GM18517 (cell line): ENCODE measurements at regions not wholly inside any gene's neighbourhood (a gene's known extent, or its start where the extent isn't known, plus 50 kb on each side); places are given as distances from the start of the nearest gene placed in this dataset.
"Not testable (repeated sequence)": the region's sequence is repeated elsewhere in the genome, so short reads cannot be mapped to it uniquely, and the experiment has no call there.

ENCODE experiments used
- ATAC-seq: cut with Tn5 transposase; IDR thresholded peaks from one replicate; pipeline ENCODE4 v1.9.1; 2021; ENCODE audit warnings: mild to moderate bottlenecking, moderate library complexity; ENCODE audit not compliant: unreplicated experiment

DNA sequence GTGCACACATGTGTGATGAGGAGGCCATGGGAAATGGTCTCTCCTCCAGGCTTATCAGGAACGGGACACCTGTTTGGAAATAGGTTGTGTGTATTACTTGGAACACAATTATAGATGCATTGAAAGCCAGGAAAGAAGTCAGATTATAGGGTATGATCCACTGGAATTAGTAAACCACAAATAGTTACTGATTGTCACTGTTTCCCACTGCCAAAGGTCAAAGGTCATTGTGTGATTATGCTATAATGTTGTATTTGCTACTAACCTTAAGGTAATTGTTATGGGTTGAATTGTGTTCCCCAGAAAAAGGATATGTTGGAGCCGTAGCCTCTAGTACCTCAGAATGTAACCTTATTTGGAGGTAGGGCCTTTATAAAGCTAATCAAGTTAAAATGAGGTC, 129.9 kb upstream of the FBXO33 start:
- no peak for ATAC-seq

DNA sequence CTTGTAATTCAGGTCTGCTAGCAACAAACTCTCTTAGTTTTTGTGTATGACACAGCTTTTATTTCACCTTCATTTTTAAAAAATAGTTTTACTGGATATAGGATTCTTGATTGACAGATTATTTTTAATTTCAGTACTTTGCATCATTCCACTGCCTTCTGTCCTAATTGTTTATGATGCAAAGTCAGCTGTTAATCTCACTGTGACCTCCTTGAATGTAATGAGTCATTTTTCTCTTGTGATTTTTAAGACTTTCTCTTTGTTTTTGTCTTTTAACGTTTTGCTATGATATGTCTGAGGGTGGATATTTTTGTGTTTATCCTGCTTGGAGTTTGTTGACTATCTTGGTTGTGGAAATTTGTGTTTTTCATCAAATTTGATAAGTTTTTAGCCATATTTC, 126.3 kb upstream of the FBXO33 start:
- no peak for ATAC-seq

DNA sequence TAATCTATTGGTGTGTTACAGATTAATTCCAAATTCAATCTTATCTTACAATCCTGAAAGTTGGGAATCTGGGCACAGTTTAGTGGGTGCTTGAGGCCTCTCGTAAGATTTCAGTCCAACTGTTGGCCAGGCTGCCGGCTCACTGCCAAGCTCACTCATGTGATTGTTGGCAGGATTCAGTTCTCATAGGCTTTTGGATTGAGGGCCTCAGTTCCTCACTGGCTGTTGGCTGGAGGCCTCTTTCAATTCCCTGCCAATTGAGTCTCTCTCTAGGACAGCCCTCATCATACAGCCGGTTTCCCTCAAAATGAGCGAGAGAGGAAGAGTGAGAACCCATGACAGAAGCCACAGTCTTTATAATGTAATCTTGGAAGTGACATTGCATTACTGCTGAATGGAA, 123.5 kb upstream of the FBXO33 start:
- no peak for ATAC-seq

DNA sequence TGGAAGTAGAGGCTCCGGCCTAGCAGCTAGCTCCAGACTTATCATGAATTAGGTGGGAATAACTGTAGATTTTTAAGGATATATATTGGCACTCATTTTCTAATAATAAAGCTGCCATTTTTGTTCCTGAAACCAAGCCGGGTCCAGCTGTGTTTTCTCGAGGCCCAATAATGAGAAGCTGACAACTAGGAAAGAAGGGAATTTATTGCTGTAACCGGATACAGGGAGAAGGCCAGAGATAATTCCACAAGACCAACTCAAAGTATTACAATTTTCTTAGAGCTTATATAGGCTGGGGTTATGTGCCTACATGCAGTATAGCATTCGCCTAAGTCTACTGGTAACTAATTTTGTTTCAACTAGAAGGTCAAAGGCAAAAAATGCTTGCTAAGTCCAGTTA, 122.3 kb upstream of the FBXO33 start:
- ATAC-seq: no peak

DNA sequence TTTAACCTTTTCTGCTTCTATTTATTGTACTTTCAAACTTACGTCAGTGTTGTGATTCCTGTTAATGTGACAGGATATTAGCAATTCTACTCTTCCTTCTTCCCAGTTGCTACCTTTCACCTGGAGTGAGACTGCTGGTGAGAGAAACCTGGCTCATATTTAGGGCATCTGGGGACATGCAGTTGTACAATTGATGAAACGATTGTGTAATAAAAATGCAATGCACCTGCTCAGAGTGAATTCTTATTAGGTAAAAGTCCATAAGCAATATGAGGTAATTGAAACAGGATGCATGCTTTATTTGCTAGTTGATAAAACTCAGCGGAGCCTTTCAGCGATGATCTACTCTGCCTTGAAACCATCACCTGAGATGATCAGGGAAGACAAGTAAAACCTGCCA, 116.1 kb upstream of the FBXO33 start:
- no peak for ATAC-seq

DNA sequence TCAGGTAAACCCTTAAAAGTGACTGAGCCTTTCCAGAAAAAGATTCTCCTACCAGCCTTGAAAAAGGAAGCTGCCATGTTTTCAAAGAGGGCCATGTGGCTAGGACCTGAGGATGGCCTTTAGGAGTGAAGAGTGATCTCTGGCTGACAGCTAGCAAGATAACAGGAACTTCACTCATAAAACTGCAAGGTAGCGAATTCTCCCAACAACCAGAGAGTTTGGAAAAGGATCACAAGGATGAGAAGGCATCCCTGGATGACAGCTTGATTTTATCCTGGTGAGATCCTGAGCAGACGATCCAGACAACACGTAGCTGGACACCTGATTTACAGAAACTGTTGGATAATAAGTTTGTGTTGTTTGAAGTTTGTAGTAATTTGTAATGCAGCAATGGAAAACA, 115.6 kb upstream of the FBXO33 start:
- no peak for ATAC-seq

DNA sequence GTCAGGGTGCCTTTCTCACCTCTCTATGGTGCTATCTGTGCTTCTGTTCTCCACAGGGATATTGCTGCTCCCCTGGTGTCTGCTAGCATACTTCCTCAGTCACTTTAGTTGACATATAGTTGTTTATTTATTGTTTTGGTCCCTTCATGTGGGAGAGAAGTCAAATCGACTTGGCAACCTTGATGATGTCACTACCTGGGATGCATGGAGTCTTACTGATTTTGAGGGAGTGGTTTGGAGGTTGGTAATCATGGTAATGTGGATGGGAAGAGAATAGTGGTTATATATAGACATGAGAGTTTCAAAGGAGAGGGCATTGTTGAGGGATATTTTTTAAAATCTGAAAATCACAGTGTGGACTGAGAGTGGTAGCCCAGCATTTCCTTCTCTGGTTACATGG, 73.6 kb upstream of the FBXO33 start:
- ATAC-seq: no peak

DNA sequence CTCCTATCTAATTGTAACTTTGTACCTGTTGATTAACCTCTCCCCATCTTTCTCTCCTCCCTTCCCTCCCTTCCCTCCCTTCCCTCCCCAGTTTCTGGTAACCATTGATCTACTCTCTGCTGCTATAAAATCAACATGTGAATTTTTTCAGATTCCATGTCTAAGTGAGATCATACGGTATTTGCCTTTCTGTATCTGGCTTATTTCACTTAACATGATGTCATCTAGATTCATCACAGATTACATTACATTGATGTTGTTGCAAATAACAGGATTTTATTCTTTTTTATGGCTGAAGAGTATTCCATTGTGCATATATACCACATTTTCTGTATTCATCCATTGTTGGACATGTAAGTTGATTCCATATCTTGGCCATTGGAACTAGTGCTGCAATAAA, 68.0 kb upstream of the FBXO33 start:
- ATAC-seq: no peak

DNA sequence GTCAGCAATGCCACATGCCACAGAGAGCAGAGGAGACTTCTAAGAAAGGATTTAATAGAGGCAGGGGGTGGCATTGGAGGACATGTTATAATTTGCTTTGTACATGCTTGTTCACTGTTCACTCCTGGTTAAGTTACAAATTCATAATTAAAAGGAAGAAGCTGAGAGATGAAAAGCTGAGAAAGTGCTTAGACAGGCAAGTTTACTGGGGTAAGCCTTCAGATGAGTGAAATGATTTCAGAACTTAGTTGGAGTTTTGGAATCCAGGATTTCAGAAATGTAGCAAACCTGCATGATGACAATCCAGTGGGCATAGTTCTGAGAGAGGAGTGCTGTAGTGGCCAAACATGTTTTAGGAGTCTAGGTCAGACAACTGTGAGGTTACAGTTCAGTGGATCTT, 67.3 kb upstream of the FBXO33 start:
- ATAC-seq: no peak

DNA sequence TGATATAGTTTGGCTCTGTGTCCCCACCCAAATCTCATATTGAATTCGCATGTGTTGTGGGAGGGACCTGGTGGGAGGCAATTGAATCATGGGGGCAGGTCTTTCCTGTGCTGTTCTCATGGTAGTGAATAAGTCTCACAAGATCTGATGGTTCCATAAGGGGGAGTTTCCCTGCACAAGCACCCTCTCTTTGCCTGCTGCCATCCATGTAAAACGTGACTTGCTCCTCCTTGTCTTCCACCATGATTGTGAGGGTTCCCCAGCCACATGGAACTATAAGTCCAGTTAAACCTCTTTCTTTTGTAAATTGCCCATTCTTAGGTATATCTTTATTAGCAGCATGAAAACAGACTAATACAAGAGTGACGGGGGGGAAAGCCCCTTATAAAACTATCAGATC, 65.4 kb upstream of the FBXO33 start:
- ATAC-seq: not testable (repeated sequence)

DNA sequence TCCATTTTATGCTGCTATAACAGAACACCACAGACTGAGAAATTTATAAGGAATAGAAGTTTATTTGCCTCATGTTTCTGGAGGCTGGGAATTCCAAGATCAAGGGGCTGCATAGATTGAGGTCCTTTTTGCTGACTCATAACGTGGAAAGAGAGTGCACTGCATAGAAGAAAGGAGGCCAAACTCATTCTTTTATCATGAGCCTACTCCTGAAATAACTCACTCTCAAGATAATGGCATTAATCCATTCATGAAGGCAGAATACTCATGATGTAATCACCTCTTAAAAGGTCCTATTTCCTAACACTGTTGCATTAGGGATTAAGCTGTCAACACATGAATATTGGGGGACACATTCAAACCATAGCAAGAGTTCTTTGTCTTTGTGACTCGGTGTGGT, 60.0 kb upstream of the FBXO33 start:
- ATAC-seq: no peak

DNA sequence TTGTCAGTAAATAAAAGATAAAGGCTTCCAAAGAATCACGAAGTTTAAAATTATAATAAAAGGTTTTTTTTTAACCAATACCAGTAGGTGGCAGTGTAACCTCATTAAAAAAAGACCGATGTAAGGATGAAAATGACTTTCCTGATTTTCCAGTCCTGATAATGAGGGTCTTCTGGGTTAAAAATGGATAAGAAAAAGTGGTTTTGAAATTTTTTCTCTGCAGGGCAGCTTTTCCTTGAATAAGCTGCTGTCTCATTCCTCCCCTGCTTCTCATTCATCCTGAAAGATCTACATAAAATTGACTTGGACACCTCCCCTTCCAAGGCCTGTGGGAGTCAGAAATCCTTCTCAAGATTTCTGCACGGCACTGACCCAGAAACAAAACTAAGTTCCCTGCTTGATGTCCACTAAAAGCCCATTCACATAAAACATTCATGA, 58.9 kb upstream of the FBXO33 start:
- no peak for ATAC-seq

DNA sequence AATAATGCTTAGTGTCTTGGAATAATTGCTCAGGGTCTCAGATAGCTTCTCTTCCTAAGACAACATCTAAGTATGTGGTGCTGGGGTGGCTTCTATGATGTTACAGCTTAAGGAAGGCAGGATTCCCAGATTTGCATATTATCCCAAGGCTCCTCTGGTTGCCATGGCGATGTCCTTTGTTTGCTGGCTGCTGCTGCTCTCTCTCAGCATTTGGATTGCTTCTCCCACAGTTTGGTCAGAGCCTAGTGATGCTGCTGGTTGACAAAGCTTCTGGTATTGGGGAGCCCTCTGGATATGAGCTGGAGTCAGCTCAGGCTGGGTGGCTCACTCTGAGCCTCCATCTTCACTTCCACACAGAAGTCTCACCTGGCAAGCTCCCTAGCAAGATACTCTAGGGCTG, 56.4 kb upstream of the FBXO33 start:
- no peak for ATAC-seq

DNA sequence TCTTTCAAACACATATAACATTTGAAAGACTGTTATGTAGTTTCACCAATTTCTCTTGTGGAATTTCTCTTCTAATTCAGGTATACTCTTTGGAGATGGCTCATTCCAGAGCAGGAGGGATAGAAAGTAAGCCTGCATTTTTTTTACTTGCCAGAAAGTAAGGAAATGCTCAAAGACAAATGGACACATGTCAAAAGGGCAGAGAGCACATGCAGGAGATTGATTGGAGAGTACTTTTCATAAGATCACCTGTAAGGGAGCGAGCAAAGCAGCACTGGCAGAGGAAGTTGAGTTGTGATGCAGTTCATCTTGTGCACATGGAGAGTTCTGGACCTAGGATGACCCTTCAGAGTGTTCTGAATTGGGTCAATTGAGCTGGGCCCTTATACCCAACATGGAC, 51.4 kb upstream of the FBXO33 start:
- ATAC-seq: no peak
